NCI-H748 treated with DMSO at 0.1 percent for 48 hours (cell line): ENCODE measurements at regions not wholly inside any gene's neighbourhood (a gene's known extent, or its start where the extent isn't known, plus 50 kb on each side); places are given as distances from the start of the nearest gene placed in this dataset.

Source experiments
- DNase-seq: peaks from one replicate; lab custom pipeline; 2025; lab: John Stamatoyannopoulos, UW

GRCh38 chr5:109917154-109917546 is 227.4 kb downstream of the MAN2A1 start:
- DNase-seq: no peak

GRCh38 chr5:109917966-109918365 is 228.2 kb downstream of the MAN2A1 start:
- DNase-seq: no peak

GRCh38 chr5:109920736-109921135 is 231.0 kb downstream of the MAN2A1 start:
- no peak for DNase-seq

- DNase-seq: no peak
These were observed 232.1 kb downstream of the MAN2A1 start for GRCh38 chr5:109921735-109922380.

GRCh38 chr5:109922381-109922995 is 232.8 kb downstream of the MAN2A1 start:
- no peak for DNase-seq

GRCh38 chr5:109923205-109923604 is 233.5 kb downstream of the MAN2A1 start:
- no peak for DNase-seq

- DNase-seq: no peak
These were observed 234.7 kb downstream of the MAN2A1 start for GRCh38 chr5:109924237-109925107.

GRCh38 chr5:109927639-109928038 is 237.9 kb downstream of the MAN2A1 start:
- no peak for DNase-seq

- no peak for DNase-seq
These were observed 238.3 kb downstream of the MAN2A1 start for GRCh38 chr5:109928046-109928445.

- no peak for DNase-seq
These were observed 239.1 kb downstream of the MAN2A1 start for GRCh38 chr5:109928811-109929210.

- DNase-seq: no peak
These were observed 239.6 kb downstream of the MAN2A1 start for GRCh38 chr5:109929376-109929775.

GRCh38 chr5:109929911-109930310 is 240.2 kb downstream of the MAN2A1 start:
- DNase-seq: no peak

GRCh38 chr5:109931049-109931780 is 241.5 kb downstream of the MAN2A1 start:
- DNase-seq: no peak

GRCh38 chr5:109935833-109936490 is 246.2 kb downstream of the MAN2A1 start:
- DNase-seq: no peak

- DNase-seq: no peak
These were observed 247.3 kb downstream of the MAN2A1 start for GRCh38 chr5:109936996-109937395.

- DNase-seq: no peak
These were observed 248.2 kb downstream of the MAN2A1 start for GRCh38 chr5:109937951-109938350.

GRCh38 chr5:109938453-109938852 is 248.7 kb downstream of the MAN2A1 start:
- no peak for DNase-seq

GRCh38 chr5:109939116-109939682 is 249.5 kb downstream of the MAN2A1 start:
- DNase-seq: no peak

- DNase-seq: no peak
These were observed 252.9 kb downstream of the MAN2A1 start for GRCh38 chr5:109942646-109943045.

- no peak for DNase-seq
These were observed 254.0 kb downstream of the MAN2A1 start for GRCh38 chr5:109943701-109944235.

- DNase-seq: no peak
These were observed 254.7 kb downstream of the MAN2A1 start for GRCh38 chr5:109944461-109944860.
